SK-N-SH (cell line): ENCODE measurements at regions not wholly inside any gene's neighbourhood (a gene's known extent, or its start where the extent isn't known, plus 50 kb on each side); places are given as distances from the start of the nearest gene placed in this dataset.

Experiments used
- EZH2phosphoT487 ChIP-seq: fragments of 200-600 bp; sonication (generic); IDR thresholded peaks from 2 replicates; pipeline ENCODE4 v1.6.1; 2017; ENCODE audit warnings: low read depth, mixed run types, mild to moderate bottlenecking, antibody characterized with exemption, moderate library complexity, borderline replicate concordance
- RFX5 ChIP-seq: IDR thresholded peaks from 2 replicates; pipeline ENCODE4 v1.6.1; 2012; ENCODE audit warnings: mild to moderate bottlenecking, improper control_type of control experiment, low read length
- TF ChIP-seq, protein P1 (sequence below): fragments of 200-600 bp; sonication (generic); IDR thresholded peaks from 2 replicates; pipeline ENCODE4 v1.6.1; 2017; ENCODE audit warnings: antibody characterized with exemption, mild to moderate bottlenecking, moderate library complexity
- TF ChIP-seq, protein P2 (sequence below): IDR thresholded peaks from 2 replicates; pipeline ENCODE4 v1.6.1; 2012; ENCODE audit warnings: mild to moderate bottlenecking, low read depth, low read length, moderate library complexity

DNA sequence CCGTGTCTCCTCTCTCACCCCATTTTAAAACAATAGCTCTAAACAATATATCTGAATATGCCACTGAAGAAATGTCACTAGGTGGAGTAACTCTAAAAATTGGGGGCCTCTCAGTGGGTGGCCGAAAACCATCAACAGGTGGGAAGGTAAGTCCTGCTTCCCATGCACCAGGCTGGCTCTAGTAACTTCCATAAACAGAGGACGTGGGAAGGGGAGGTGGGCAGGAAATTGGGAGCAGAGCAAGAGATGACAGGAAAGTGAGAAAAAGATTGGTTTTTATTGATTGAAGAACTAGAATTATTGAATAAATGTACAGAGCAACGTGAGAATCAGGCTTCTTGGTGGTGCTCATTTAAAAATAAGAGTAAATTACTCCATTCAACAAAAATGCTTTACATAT is 170.4 kb downstream of the SOCS6 start:
- TF ChIP-seq, protein P1, sequence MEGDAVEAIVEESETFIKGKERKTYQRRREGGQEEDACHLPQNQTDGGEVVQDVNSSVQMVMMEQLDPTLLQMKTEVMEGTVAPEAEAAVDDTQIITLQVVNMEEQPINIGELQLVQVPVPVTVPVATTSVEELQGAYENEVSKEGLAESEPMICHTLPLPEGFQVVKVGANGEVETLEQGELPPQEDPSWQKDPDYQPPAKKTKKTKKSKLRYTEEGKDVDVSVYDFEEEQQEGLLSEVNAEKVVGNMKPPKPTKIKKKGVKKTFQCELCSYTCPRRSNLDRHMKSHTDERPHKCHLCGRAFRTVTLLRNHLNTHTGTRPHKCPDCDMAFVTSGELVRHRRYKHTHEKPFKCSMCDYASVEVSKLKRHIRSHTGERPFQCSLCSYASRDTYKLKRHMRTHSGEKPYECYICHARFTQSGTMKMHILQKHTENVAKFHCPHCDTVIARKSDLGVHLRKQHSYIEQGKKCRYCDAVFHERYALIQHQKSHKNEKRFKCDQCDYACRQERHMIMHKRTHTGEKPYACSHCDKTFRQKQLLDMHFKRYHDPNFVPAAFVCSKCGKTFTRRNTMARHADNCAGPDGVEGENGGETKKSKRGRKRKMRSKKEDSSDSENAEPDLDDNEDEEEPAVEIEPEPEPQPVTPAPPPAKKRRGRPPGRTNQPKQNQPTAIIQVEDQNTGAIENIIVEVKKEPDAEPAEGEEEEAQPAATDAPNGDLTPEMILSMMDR = no peak
- no peak for TF ChIP-seq EZH2phosphoT487
- no peak for TF ChIP-seq RFX5
- TF ChIP-seq, protein P2, sequence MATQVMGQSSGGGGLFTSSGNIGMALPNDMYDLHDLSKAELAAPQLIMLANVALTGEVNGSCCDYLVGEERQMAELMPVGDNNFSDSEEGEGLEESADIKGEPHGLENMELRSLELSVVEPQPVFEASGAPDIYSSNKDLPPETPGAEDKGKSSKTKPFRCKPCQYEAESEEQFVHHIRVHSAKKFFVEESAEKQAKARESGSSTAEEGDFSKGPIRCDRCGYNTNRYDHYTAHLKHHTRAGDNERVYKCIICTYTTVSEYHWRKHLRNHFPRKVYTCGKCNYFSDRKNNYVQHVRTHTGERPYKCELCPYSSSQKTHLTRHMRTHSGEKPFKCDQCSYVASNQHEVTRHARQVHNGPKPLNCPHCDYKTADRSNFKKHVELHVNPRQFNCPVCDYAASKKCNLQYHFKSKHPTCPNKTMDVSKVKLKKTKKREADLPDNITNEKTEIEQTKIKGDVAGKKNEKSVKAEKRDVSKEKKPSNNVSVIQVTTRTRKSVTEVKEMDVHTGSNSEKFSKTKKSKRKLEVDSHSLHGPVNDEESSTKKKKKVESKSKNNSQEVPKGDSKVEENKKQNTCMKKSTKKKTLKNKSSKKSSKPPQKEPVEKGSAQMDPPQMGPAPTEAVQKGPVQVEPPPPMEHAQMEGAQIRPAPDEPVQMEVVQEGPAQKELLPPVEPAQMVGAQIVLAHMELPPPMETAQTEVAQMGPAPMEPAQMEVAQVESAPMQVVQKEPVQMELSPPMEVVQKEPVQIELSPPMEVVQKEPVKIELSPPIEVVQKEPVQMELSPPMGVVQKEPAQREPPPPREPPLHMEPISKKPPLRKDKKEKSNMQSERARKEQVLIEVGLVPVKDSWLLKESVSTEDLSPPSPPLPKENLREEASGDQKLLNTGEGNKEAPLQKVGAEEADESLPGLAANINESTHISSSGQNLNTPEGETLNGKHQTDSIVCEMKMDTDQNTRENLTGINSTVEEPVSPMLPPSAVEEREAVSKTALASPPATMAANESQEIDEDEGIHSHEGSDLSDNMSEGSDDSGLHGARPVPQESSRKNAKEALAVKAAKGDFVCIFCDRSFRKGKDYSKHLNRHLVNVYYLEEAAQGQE = no peak
